Hematopoietic multipotent progenitor cell treated with erythropoietin and hydrocortisone succinate and interleukin-3 and kit ligand, for 4 days (in vitro differentiated cells): ENCODE measurements at regions not wholly inside any gene's neighbourhood (a gene's known extent, or its start where the extent isn't known, plus 50 kb on each side); places are given as distances from the start of the nearest gene placed in this dataset.

Experiments
- DNase-seq: peaks from one replicate; pipeline ENCODE4 v3.0.0-alpha.2; 2015

GRCh38 chr1:37130221-37130948, 96.1 kb upstream of the GRIK3 start:
- no peak for DNase-seq

DNA sequence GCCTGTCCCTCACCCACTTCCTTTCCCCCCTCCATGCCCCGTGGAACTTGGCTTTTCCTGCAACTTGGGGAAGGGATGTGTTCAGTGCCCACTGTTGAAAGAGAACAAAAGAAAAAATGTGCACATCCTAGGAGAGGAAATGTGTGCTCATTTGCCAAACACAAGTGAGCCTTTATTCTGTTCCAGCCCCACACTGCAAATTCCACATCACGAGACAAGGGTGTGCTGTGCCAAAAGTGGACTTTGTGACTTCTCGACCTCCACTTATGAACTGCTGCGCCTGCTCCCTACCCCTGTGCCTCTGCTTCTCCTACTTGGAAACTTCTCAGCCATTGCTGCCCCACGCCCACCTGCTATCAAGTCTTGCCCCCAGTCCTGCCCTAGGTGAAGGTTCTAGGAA, 97.0 kb upstream of the GRIK3 start:
- DNase-seq: no peak

GRCh38 chr1:37133276-37134145, 99.2 kb upstream of the GRIK3 start:
- DNase-seq: no peak

DNA sequence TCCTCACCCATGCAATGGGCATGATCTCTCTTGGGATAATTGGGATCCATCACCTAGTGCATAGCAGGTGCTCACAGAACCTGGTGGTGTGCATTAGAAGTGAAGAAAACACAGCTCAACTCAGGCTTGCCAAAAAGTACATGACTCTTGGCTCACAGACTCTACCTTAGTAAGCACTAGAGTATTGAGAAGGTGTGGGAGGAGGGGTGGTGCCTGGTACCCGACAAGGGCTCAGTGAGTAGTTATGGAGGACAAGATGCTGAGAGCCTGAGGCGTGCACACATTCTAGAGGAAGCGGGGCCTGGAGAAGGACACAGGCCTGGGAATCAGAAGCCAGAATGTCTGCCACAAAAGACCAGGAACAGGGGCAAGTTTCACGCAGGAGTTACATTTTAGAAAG, 100.3 kb upstream of the GRIK3 start:
- no peak for DNase-seq

DNA sequence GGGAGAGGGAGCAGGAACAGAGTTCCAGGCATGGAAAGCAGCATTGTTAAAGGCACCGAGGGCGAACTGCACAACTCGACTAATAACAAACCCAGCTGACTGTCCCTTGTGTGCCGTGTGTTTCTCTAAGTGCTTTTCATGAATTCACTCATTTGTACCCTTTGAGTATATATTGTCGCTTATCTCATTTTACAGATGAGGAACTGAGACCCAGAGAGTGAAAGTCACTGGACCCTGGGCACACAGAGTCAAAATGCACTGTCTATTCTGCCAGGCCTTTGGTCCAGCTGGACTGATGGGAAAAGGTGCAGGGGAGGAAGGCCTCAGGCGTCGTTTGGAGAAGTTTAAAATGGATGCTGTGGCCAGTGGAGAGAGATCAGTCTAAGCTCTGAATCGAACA, 100.7 kb upstream of the GRIK3 start:
- DNase-seq: no peak

- no peak for DNase-seq
Measured at GRCh38 chr1:37137014-37137413, 102.7 kb upstream of the GRIK3 start.

- no peak for DNase-seq
Measured at GRCh38 chr1:37137601-37138000, 103.3 kb upstream of the GRIK3 start.

DNA sequence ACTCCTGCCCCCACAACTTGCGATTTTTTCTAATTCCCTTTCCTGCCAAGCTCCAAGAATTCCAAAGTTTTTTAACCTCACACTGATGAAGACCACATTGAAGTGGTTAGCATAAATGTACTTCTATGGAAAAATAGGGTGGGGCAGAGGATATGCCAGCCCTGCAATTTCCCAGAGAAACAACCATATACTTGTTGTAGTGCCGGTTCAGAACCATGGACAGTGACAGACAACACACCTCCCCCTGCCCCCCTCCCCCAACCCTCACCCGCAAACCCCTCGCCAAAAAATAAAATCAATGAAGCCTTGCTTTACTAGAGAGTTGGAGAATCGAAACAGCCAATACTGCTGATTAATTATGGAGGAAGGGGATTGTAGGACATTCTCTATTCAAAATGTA, 109.5 kb upstream of the GRIK3 start:
- peak; percentile 12 for DNase-seq

DNA sequence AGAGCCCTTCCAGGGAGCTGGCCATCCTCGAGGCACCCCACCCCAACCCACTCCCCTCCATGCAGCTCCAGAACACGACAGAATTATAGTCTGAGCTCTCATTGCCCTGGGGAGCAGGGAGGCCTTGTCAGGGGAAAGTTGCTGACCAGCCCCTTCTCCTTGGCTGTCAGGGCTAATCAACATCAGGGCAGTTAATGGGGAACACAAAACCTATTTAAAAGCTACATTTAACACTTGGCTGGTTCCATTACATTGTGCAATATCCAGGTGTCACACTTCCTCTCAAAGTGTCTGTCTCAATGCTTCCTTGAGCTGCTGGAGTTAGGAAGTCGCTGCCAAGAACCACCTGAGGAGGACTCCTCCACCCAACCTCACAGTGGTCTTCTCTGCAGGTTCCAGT, 111.8 kb upstream of the GRIK3 start:
- no peak for DNase-seq

DNA sequence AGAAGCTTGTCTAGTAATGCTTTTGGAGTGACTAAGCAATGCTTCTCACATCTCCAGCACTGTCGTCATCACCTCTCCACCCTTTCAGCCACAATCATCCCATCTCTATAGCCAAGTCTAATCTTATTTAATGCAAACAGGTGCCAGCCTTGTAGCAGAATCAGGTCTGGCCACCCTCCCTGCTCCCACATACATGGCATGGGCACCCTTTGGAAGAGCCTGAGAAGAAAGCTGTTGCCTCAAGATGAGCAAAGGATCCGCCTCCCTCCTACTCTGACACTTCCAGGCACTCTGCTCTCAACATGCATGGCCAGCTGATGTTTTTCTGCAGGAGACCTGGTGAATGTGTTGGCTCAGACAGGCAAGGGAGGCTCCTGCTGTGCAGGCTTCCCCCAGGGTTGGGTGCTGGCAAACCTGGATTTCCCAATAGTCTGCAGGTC, 113.1 kb upstream of the GRIK3 start:
- DNase-seq: no peak

DNA sequence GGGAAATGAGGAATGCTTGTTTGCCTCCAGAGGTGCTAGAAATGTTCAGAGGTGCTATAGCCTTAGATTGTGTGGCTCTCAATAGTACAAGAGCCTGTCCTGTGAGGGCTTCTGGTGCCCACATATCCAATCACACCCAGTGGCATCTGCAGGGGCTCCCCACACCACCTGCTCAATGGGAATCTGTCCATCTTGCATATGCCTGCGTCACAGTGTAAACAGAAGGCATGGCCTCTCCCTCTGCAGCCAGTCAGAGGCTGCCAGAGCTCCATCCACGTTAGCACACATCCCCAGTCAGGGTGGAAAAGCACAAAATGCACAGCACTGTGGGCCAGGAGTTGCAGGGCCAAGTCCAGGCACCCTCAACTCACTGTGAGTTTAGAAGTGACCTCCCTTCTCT, 113.6 kb upstream of the GRIK3 start:
- no peak for DNase-seq

- DNase-seq: no peak
Measured at GRCh38 chr1:37148663-37149062, 114.3 kb upstream of the GRIK3 start.

GRCh38 chr1:37149296-37149695, 115.0 kb upstream of the GRIK3 start:
- DNase-seq: no peak

DNA sequence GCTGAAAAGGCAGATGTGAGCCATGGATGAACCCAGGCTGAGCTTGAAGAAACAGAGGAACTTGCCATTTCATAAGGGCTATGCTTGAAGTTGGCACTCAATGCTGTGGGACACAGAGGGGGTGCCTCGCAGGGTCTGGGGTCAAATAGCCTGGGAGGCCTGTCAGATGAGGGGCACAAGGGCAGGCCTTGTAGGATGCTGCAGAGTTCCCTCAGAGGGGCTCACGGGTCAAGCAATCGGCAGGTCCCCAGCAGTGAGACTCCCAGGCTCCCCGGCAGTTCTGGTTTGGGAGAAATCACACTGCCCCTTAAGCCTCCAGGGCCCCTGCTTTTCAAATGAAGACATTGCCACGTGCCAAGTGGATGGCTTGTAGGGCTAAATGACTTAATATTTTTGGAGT, 116.7 kb upstream of the GRIK3 start:
- DNase-seq: no peak

- DNase-seq: no peak
Measured at GRCh38 chr1:37151789-37152188, 117.5 kb upstream of the GRIK3 start.

DNA sequence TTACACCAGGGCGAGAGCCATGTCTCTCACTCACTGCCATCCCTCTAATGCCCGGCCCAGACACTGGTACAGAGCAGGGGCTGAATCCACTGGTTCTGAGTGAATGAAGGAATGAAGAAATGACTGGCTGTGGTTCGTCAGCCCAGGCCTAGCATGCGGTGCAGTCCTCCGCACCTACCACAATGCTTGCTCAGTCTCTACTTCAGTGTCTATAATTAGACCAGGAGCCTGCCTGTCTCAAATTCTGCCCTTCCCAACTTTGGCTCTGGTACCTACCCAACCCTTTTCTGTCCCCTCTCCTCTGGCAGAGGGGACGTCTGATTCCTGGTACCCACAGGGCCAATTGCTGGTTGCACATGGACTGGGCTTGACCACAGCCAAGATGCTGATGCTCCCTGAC, 118.2 kb upstream of the GRIK3 start:
- no peak for DNase-seq

DNA sequence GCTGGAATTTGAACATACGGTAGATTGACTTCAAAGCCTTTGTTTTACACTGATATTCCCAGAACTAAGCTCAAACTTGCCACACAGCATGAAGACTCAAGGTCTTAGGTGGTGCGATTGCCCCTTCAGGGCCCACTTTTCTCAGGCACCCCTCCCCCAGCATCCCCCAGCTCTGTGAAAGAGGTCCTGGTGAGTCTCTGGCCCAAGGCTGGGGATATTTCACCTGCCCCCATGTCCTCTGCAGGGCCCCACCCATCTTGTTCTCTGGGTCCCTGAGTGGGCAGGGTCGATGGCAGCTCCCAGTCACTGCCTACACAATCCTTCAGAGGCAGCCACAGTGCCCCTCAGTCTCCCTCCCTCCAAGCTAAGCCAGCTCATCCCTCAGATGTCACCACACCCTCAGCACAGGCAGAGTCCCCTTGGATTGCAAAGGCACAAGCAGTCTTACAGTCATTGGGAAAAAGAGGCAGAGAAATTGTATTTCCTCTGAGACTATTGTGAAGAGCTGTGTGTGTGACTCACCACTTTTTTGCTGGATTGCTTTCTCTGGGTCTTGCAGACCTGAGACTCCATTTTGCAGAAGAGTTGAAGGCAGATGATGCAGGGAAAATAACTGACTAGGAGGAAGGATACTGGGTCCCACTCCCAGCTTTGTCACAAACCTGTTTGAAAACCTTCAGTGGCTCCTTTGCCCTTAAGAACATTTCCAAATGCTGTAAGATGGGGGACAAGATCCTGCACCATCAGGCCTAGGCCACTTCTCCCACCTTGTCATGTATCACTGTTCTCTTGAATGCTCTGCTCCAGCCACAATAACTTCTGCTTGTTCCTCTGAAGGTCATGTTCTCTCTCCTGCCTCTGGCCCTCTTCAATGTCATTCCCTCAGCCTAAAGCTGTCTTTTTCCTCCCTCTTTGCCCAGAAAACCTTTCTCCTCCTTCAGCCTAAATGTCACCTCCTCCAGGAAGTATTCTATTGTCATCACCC, 119.1 kb upstream of the GRIK3 start:
- no peak for DNase-seq

DNA sequence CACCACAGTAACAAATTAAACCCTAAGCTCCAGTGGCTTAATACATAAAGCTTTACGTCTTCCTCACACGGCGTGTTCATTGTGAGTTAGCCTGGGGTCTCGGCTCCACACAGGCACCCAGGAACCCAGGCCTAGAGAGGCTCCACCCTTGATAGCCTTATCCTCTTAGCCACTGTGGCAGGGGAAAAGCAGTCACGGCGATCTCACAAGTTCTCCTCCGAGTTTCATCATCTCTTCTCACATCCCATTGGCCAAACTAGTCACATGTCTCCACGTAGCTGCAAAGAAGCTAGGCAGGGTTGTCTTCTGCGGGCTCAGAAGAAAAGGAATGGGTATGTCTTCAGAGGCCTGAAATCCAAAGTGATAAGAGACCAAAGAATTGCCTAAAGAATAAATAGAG, 122.3 kb upstream of the GRIK3 start:
- DNase-seq: no peak

- DNase-seq: no peak
Measured at GRCh38 chr1:37157634-37158033, 123.3 kb upstream of the GRIK3 start.

- DNase-seq: no peak
Measured at GRCh38 chr1:37158113-37158749, 123.9 kb upstream of the GRIK3 start.

- DNase-seq: peak; percentile 3
Measured at GRCh38 chr1:37159102-37159501, 124.8 kb upstream of the GRIK3 start.

- no peak for DNase-seq
Measured at GRCh38 chr1:37161171-37161570, 126.9 kb upstream of the GRIK3 start.

DNA sequence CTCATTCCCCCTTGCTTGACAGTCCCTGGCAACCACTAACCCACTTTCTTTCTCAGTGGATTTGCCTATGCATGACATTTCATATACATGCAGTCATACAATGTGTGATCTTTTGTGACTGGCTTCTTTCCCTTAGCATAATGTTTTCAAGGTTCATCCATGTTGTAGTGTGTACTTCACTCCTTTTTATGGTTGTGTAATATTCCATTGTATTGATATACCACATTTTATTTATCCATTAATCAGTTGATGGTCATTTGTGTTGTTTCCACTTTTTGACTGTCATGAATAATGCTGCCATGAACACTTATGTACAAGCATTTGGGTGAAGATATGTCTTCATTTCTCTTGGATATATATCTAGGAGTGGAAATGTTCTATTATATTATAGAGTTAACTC, 127.7 kb upstream of the GRIK3 start:
- no peak for DNase-seq
